ENCODE measurements at regions not wholly inside any gene's neighbourhood (a gene's known extent, or its start where the extent isn't known, plus 50 kb on each side); places are given as distances from the start of the nearest gene placed in this dataset.

- DNase-seq (ENCODE audit: low read depth, low spot score): no peak
- no peak overlapping the region for H3K9ac ChIP-seq (ENCODE audit: control insufficient read depth, extremely low read depth, insufficient read depth, low read length)
- H3K9me1 ChIP-seq (ENCODE audit: control insufficient read depth, extremely low read depth, insufficient read depth, low read length): no peaks in the 10 kb centered on the region
- H2AFZ ChIP-seq (ENCODE audit: control insufficient read depth, low read length): no peak overlapping the region
- FAIRE-seq: no peak
- H3K4me3 ChIP-seq (ENCODE audit: control insufficient read depth in 2 of 3, extremely low read depth in 1 of 3, insufficient read depth in 2 of 3, low read depth in 1 of 3, low read length in 3 of 3): no peak overlapping the region
- no peak overlapping the region for H3K27ac ChIP-seq (ENCODE audit: control insufficient read depth, insufficient read depth, low read length)
- TF ChIP-seq CTCF (optimal IDR thresholded peaks at IDR 0.05 in 1 of 3, IDR thresholded peaks at IDR 0.05 in 1 of 3, conservative IDR thresholded peaks at IDR 0.05 in 1 of 3; ENCODE audit: extremely low read depth in 1 of 3, insufficient read depth in 2 of 3, low read length in 3 of 3) (no peak), EZH2 (IDR thresholded peaks at IDR 0.05; ENCODE audit: low read length) (no peak)
- H3K36me3 ChIP-seq (ENCODE audit: control insufficient read depth in 2 of 2, extremely low read depth in 1 of 2, insufficient read depth in 2 of 2, low read length in 2 of 2): no peaks in the 10 kb centered on the region
- H4K20me1 ChIP-seq (ENCODE audit: control insufficient read depth, extremely low read depth, insufficient read depth, low read length): no peaks in the 10 kb centered on the region
- no peaks in the 10 kb centered on the region for H3K27me3 ChIP-seq (ENCODE audit: control insufficient read depth, extremely low read depth, insufficient read depth, low read length)
- dilution Hi-C loops (cut with MboI; ENCODE audit: extremely low pct_ligation_motif_present, low sequenced_read_pairs): no loop called here
- no peaks in the 10 kb centered on the region for H3K4me1 ChIP-seq (ENCODE audit: control insufficient read depth, extremely low read depth, insufficient read depth, low read length)
- no peaks in the 10 kb centered on the region for H3K79me2 ChIP-seq (ENCODE audit: control insufficient read depth, insufficient read depth, low read length)
- H3K4me2 ChIP-seq (ENCODE audit: control insufficient read depth, extremely low read depth, insufficient read depth, low read depth, low read length): no peak overlapping the region
- H3K9me3 ChIP-seq (ENCODE audit: control insufficient read depth, low read depth, low read length): no peaks in the 10 kb centered on the region
These were observed 170.2 kb upstream of the PAPPA start for GRCh38 chr9:115983366-115983765.

GRCh38 chr9:115985657-115986056 is 167.9 kb upstream of the PAPPA start:
- no peaks in the 10 kb centered on the region for H3K9me3 ChIP-seq (ENCODE audit: control insufficient read depth, low read depth, low read length)
- H3K36me3 ChIP-seq (ENCODE audit: control insufficient read depth in 2 of 2, extremely low read depth in 1 of 2, insufficient read depth in 2 of 2, low read length in 2 of 2): no peaks in the 10 kb centered on the region
- H3K4me2 ChIP-seq (ENCODE audit: control insufficient read depth, extremely low read depth, insufficient read depth, low read depth, low read length): no peak overlapping the region
- dilution Hi-C loops (cut with MboI; ENCODE audit: extremely low pct_ligation_motif_present, low sequenced_read_pairs): no loop called here
- H3K4me3 ChIP-seq (ENCODE audit: control insufficient read depth in 2 of 3, extremely low read depth in 1 of 3, insufficient read depth in 2 of 3, low read depth in 1 of 3, low read length in 3 of 3): no peak overlapping the region
- no peak overlapping the region for H3K27ac ChIP-seq (ENCODE audit: control insufficient read depth, insufficient read depth, low read length)
- no peak overlapping the region for H3K9ac ChIP-seq (ENCODE audit: control insufficient read depth, extremely low read depth, insufficient read depth, low read length)
- H3K79me2 ChIP-seq (ENCODE audit: control insufficient read depth, insufficient read depth, low read length): no peaks in the 10 kb centered on the region
- FAIRE-seq (no peak), DNase-seq (ENCODE audit: low read depth, low spot score) (no peak)
- no peak overlapping the region for H2AFZ ChIP-seq (ENCODE audit: control insufficient read depth, low read length)
- H3K27me3 ChIP-seq (ENCODE audit: control insufficient read depth, extremely low read depth, insufficient read depth, low read length): no peaks in the 10 kb centered on the region
- H3K4me1 ChIP-seq (ENCODE audit: control insufficient read depth, extremely low read depth, insufficient read depth, low read length): no peaks in the 10 kb centered on the region
- no peaks in the 10 kb centered on the region for H4K20me1 ChIP-seq (ENCODE audit: control insufficient read depth, extremely low read depth, insufficient read depth, low read length)
- H3K9me1 ChIP-seq (ENCODE audit: control insufficient read depth, extremely low read depth, insufficient read depth, low read length): no peaks in the 10 kb centered on the region
- TF ChIP-seq CTCF (optimal IDR thresholded peaks at IDR 0.05 in 1 of 3, IDR thresholded peaks at IDR 0.05 in 1 of 3, conservative IDR thresholded peaks at IDR 0.05 in 1 of 3; ENCODE audit: extremely low read depth in 1 of 3, insufficient read depth in 2 of 3, low read length in 3 of 3) (no peak), EZH2 (IDR thresholded peaks at IDR 0.05; ENCODE audit: low read length) (no peak)
